ENCODE measurements at regions not wholly inside any gene's neighbourhood (a gene's known extent, or its start where the extent isn't known, plus 50 kb on each side); places are given as distances from the start of the nearest gene placed in this dataset.

GRCh38 chr4:98193459-98194105 lies 50.3 kb upstream of the STPG2 start:
- no peak overlapping the region for H2AFZ ChIP-seq (ENCODE audit: low read depth)
- H3K4me1 ChIP-seq (ENCODE audit: control insufficient read depth in 1 of 2, insufficient read depth in 2 of 2, low read depth in 1 of 2, low read length in 1 of 2): no peaks in the 10 kb centered on the region
- no peaks in the 10 kb centered on the region for H3K27me3 ChIP-seq (ENCODE audit: insufficient read depth)
- WGBS (ENCODE audit: low lambda C conversion rate): 44% methylated on average over 8 of the region's 8 CpGs
- no peak overlapping the region for H3K27ac ChIP-seq (ENCODE audit: low read depth in 2 of 2, low read length in 1 of 2)
- CTCF ChIA-PET: no interaction called here
- no peaks in the 10 kb centered on the region for H3F3A ChIP-seq (replicated peaks; ENCODE audit: insufficient read depth)
- no peaks in the 10 kb centered on the region for H3K36me3 ChIP-seq (replicated peaks in 1 of 2; ENCODE audit: control insufficient read depth in 1 of 2, insufficient read depth in 2 of 2, low read length in 1 of 2)
- H3K9me2 ChIP-seq: 0 out of 2 replicates have a peak, but pooled peaks cover 3% of the 10 kb centered on the region
- no peaks in the 10 kb centered on the region for H4K20me1 ChIP-seq (ENCODE audit: insufficient read depth)
- TF ChIP-seq YY1 (IDR thresholded peaks at IDR 0.05; ENCODE audit: low read depth) (no peak), CHD2 (IDR thresholded peaks at IDR 0.05; ENCODE audit: low read length, partially characterized antibody) (no peak), POLR2AphosphoS5 (IDR thresholded peaks at IDR 0.05; ENCODE audit: low read depth, low read length) (no peak), TAF1 (IDR thresholded peaks at IDR 0.05; ENCODE audit: borderline replicate concordance, low read depth, low read length) (no peak), ELF1 (IDR thresholded peaks at IDR 0.05) (no peak), FOXJ3 (CRISPR knock-in tag; IDR thresholded peaks at IDR 0.05) (no peak), RXRA (IDR thresholded peaks at IDR 0.05; ENCODE audit: borderline replicate concordance, low read depth) (no peak)
- TF ChIP-seq, protein P1, sequence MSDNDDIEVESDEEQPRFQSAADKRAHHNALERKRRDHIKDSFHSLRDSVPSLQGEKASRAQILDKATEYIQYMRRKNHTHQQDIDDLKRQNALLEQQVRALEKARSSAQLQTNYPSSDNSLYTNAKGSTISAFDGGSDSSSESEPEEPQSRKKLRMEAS (IDR thresholded peaks at IDR 0.05; ENCODE audit: low read depth): no peak
- peaks cover 12% of the 10 kb centered on the region for H3K9me3 ChIP-seq
- H3K4me2 ChIP-seq: no peak overlapping the region
- H3K79me2 ChIP-seq (ENCODE audit: insufficient read depth): no peaks in the 10 kb centered on the region
- POLR2A ChIA-PET: no interaction called here
- H3K9ac ChIP-seq: no peak overlapping the region
- no peak for DNase-seq
- H3K4me3 ChIP-seq (ENCODE audit: low read depth in 2 of 2, low read length in 1 of 2): no peak overlapping the region
